Peyer's patch (tissue), 4 donors: ENCODE measurements at regions not wholly inside any gene's neighbourhood (a gene's known extent, or its start where the extent isn't known, plus 50 kb on each side); places are given as distances from the start of the nearest gene placed in this dataset.

Experiments used
- POLR2A ChIP-seq, 2 donors: fragments of 450-650 bp; IDR thresholded peaks; one replicate each; pipeline ENCODE4 v1.5.1; 2017; ENCODE audit warnings: antibody characterized with exemption in 2 of 2, mild to moderate bottlenecking in 2 of 2, moderate library complexity in 2 of 2
- TF ChIP-seq, protein P1 (sequence below), 6 experiments: fragments of 450-650 bp in 4 of 6; fragments of 200-600 bp in 2 of 6; sonication (generic) in 1 of 6; IDR thresholded peaks; one replicate each; pipeline ENCODE4 v1.5.1; 2017 to 2019; ENCODE audit warnings: antibody characterized with exemption in 6 of 6, mild to moderate bottlenecking in 3 of 6, moderate library complexity in 1 of 6

DNA sequence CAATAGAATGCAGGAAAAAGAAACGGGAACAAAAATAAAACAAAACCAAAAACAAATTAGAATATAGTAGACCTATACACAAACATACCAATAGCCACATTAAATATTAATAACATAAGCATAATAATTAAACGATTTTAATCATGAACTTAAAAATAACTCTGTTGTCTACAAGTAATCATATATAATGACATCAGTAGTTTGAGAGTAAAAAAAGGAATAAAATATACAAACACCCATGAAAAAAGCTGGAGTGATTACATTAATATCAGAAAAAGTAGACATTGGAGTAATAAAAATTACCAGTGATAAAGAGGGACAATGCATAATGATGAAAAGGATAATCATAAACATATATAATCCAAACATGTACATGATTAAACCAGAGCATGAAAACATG, 181.8 kb downstream of the ATXN7L3B start:
- TF ChIP-seq, protein P1, sequence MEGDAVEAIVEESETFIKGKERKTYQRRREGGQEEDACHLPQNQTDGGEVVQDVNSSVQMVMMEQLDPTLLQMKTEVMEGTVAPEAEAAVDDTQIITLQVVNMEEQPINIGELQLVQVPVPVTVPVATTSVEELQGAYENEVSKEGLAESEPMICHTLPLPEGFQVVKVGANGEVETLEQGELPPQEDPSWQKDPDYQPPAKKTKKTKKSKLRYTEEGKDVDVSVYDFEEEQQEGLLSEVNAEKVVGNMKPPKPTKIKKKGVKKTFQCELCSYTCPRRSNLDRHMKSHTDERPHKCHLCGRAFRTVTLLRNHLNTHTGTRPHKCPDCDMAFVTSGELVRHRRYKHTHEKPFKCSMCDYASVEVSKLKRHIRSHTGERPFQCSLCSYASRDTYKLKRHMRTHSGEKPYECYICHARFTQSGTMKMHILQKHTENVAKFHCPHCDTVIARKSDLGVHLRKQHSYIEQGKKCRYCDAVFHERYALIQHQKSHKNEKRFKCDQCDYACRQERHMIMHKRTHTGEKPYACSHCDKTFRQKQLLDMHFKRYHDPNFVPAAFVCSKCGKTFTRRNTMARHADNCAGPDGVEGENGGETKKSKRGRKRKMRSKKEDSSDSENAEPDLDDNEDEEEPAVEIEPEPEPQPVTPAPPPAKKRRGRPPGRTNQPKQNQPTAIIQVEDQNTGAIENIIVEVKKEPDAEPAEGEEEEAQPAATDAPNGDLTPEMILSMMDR (IDR thresholded peaks at IDR 0.05), result no peak
- TF ChIP-seq POLR2A (IDR thresholded peaks at IDR 0.05), result no peak
